ENCODE measurements at regions not wholly inside any gene's neighbourhood (a gene's known extent, or its start where the extent isn't known, plus 50 kb on each side); places are given as distances from the start of the nearest gene placed in this dataset.

- Histone ChIP-seq H3K4me1 (ENCODE audit: control insufficient read depth, insufficient read depth, low read length) (no peaks in the 10 kb centered on the region), H3K4me3 (ENCODE audit: insufficient read depth, low read depth, low read length) (no peak overlapping the region), H3K56ac (ENCODE audit: extremely low read depth, insufficient read depth, low read length) (no peak overlapping the region), H3K79me1 (ENCODE audit: low read depth in 1 of 2, low read length in 2 of 2) (no peaks in the 10 kb centered on the region), H2BK15ac (ENCODE audit: low read depth, low read length) (no peak overlapping the region), H3K27ac (ENCODE audit: insufficient read depth, low read length) (no peak overlapping the region), H3K36me3 (ENCODE audit: control insufficient read depth, insufficient read depth, low read length) (no peaks in the 10 kb centered on the region), H3K9me1 (ENCODE audit: insufficient read depth, low read length) (no peaks in the 10 kb centered on the region), H2BK5ac (ENCODE audit: low read depth, low read length, poor library complexity, severe bottlenecking) (no peak overlapping the region), H2AK9ac (replicated peaks; ENCODE audit: low read depth, low read length, poor library complexity) (no peak overlapping the region), H4K8ac (ENCODE audit: low read depth in 2 of 2, low read length in 2 of 2) (no peak overlapping the region), H2BK20ac (ENCODE audit: low read depth, low read length) (no peak overlapping the region), H3K14ac (replicated peaks; ENCODE audit: low read depth, low read length) (no peak overlapping the region), H3K18ac (ENCODE audit: low read depth, low read length) (no peak overlapping the region), H3K9ac (ENCODE audit: low read depth, low read length) (no peak overlapping the region), H4K20me1 (ENCODE audit: insufficient read depth, low read length) (no peaks in the 10 kb centered on the region), H4K5ac (ENCODE audit: low read depth, low read length) (no peak overlapping the region), H2AFZ (replicated peaks; ENCODE audit: low read length, poor library complexity) (no peak overlapping the region), H3K27me3 (ENCODE audit: control insufficient read depth, insufficient read depth, low read length) (no peaks in the 10 kb centered on the region), H4K91ac (ENCODE audit: insufficient read depth, low read depth, low read length) (no peak overlapping the region), H3K4ac (ENCODE audit: low read depth, low read length) (no peak overlapping the region), H3K9me3 (ENCODE audit: control insufficient read depth, insufficient read depth, low read length) (no peaks in the 10 kb centered on the region), H3K4me2 (ENCODE audit: low read depth, low read length) (no peak overlapping the region), H2BK120ac (ENCODE audit: low read depth, low read length) (no peak overlapping the region), H2AK5ac (ENCODE audit: low read depth, low read length) (no peak overlapping the region), H3K23ac (ENCODE audit: low read depth, low read length) (no peak overlapping the region)
- DNase-seq (no peak), ATAC-seq (ENCODE audit: low read depth) (no peak)
- ChIA-PET POLR2A (ENCODE audit: unreplicated experiment) (no interaction called here), CTCF (no interaction called here)
- TF ChIP-seq NFE2L2 (IDR thresholded peaks at IDR 0.05; ENCODE audit: low read depth, low read length) (no peak), POLR2A (IDR thresholded peaks at IDR 0.05; ENCODE audit: low read depth, low read length) (no peak), MAFK (IDR thresholded peaks at IDR 0.05; ENCODE audit: low read depth, low read length) (no peak), MXI1 (IDR thresholded peaks at IDR 0.05; ENCODE audit: borderline replicate concordance, low read depth, low read length) (no peak), SMC3 (IDR thresholded peaks at IDR 0.05; ENCODE audit: low read depth, low read length) (no peak), FOS (IDR thresholded peaks at IDR 0.05; ENCODE audit: low read depth, low read length) (no peak), CEBPB (IDR thresholded peaks at IDR 0.05; ENCODE audit: low read depth, low read length) (no peak), CHD1 (IDR thresholded peaks at IDR 0.05; ENCODE audit: low read depth, low read length) (no peak), BHLHE40 (IDR thresholded peaks at IDR 0.05; ENCODE audit: low read depth, low read length) (no peak), RFX5 (IDR thresholded peaks at IDR 0.05; ENCODE audit: low read depth, low read length) (no peak)
- TF ChIP-seq, protein P1, sequence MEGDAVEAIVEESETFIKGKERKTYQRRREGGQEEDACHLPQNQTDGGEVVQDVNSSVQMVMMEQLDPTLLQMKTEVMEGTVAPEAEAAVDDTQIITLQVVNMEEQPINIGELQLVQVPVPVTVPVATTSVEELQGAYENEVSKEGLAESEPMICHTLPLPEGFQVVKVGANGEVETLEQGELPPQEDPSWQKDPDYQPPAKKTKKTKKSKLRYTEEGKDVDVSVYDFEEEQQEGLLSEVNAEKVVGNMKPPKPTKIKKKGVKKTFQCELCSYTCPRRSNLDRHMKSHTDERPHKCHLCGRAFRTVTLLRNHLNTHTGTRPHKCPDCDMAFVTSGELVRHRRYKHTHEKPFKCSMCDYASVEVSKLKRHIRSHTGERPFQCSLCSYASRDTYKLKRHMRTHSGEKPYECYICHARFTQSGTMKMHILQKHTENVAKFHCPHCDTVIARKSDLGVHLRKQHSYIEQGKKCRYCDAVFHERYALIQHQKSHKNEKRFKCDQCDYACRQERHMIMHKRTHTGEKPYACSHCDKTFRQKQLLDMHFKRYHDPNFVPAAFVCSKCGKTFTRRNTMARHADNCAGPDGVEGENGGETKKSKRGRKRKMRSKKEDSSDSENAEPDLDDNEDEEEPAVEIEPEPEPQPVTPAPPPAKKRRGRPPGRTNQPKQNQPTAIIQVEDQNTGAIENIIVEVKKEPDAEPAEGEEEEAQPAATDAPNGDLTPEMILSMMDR (conservative IDR thresholded peaks at IDR 0.05; ENCODE audit: low read depth, low read length), result no peak
- intact Hi-C loops (cut with micrococcal nuclease) (no loop called here), in situ Hi-C loops (cut with MboI; ENCODE audit: low sequenced_read_pairs) (no loop called here), dilution Hi-C loops (cut with HindIII; ENCODE audit: low sequenced_read_pairs, unreplicated experiment) (no loop called here)
- BruUV-seq (replicated peaks), result no TSS peak
These were observed 176.6 kb upstream of the TYRP1 start for GRCh38 chr9:12516573-12516972.

All from IMR-90 (cell line).